ENCODE measurements at regions not wholly inside any gene's neighbourhood (a gene's known extent, or its start where the extent isn't known, plus 50 kb on each side); places are given as distances from the start of the nearest gene placed in this dataset.

DNA sequence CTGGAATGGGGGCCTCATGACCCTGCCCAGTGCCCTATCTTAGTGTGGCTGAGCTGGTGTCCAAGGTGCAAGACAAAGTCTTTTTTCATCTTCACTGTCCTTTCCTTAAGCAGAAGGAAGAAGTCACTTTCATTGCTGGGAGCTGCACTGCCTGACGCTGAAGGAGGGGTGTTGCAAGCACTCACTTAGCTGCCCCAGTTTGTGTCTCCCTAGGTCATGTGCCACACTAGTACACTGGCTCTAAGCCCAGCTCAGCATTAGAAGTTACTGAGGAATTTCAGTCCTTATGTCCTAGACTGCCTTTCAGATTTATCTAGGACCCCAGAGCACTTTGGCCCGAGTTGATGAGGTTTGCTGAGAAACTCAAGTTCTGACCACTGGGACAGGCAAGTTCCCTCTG, 952.0 kb upstream of the USP15 start:
- peaks cover 6 to 14% of the 10 kb centered on the region in 2 donors for H3K9me3 Mint-ChIP-seq
- no peak overlapping the region for H3K4me3 Mint-ChIP-seq
- ATAC-seq, result no peak
- H3K27ac Mint-ChIP-seq, result no peak overlapping the region
- no peak for DNase-seq
- H3K27me3 Mint-ChIP-seq, result no peaks in the 10 kb centered on the region
- no peaks in the 10 kb centered on the region for H3K4me1 Mint-ChIP-seq

DNA sequence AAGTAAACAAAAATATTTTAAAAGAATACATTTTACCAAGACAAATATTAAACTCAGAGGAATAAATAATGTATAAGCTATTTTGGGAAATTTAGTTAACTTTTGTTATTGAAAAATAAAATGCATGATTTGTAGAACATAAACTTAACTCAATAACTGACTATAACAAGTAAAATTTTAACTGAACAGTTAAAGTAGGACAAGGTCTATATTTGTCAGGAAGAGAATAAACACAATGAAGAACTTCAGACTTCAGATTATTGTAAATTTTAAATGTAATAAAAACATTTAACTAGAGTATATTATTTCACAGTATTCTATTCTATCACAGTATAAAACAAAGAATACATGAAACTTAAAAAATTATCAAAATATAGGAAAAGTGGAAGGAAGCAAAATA, 948.8 kb upstream of the USP15 start:
- H3K27me3 Mint-ChIP-seq, result no peaks in the 10 kb centered on the region
- DNase-seq, result no peak
- H3K9me3 Mint-ChIP-seq, result peaks cover 6 to 9% of the 10 kb centered on the region in 2 donors
- no peak for ATAC-seq
- no peak overlapping the region for H3K4me3 Mint-ChIP-seq
- no peak overlapping the region for H3K27ac Mint-ChIP-seq
- no peaks in the 10 kb centered on the region for H3K4me1 Mint-ChIP-seq

- Mint-ChIP-seq H3K9me3 (no peaks in the 10 kb centered on the region), H3K4me3 (no peak overlapping the region), H3K4me1 (no peaks in the 10 kb centered on the region), H3K27me3 (no peaks in the 10 kb centered on the region), H3K27ac (no peak overlapping the region)
- no peak for DNase-seq
- no peak for ATAC-seq
Measured at GRCh38 chr12:61348871-61349270, 911.3 kb upstream of the USP15 start.

DNA sequence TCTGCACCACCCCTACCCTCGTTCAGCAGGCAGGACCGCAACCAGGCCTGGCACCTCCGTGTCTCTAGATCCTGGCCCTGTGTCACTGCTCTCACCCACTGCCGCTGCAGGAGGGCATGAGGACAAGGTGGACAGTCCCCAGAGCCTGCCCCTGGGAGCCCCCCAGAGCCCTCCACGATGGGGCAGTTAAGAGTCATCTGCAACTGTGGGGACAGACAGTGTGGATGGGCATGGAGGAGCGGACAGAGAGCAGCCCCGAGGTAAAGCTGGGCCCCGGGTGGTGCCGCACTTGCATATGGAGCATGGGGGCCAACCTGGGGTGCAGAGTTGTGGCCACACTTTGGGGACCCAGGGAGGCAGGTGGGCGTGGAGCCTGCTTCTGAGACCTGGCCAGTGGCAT, 905.1 kb upstream of the USP15 start:
- Mint-ChIP-seq H3K27ac (peak overlapping the region in 1 of 2 donors; percentile 27), H3K9me3 (no peaks in the 10 kb centered on the region), H3K4me1 (no peaks in the 10 kb centered on the region), H3K4me3 (no peak overlapping the region), H3K27me3 (no peaks in the 10 kb centered on the region)
- ATAC-seq, result peak; percentile 40
- DNase-seq, result no peak

GRCh38 chr12:61356485-61356884, 903.7 kb upstream of the USP15 start:
- no peaks in the 10 kb centered on the region for H3K27me3 Mint-ChIP-seq
- DNase-seq, result no peak
- ATAC-seq, result peak; percentile 35
- H3K4me3 Mint-ChIP-seq, result no peak overlapping the region
- no peaks in the 10 kb centered on the region for H3K4me1 Mint-ChIP-seq
- no peak overlapping the region for H3K27ac Mint-ChIP-seq
- H3K9me3 Mint-ChIP-seq, result no peaks in the 10 kb centered on the region

DNA sequence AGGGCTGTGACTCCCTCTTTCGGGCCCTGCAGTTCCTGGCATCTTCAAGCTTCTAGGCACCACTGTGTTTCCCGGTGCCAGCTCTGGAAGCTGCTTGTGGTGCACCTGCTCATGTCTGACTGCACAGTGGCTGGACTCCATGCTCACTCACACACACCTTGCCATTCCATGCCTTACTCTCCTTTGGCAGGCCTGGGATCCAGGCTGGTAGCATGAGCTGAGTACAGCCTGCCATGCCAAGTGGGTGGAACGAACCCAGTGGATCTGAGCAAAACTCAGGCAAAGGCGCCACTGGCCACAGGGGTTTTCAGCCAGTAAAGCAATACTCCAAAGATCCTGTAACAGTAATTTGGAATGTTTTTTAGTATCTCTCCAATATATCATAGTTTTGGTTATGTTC, 902.7 kb upstream of the USP15 start:
- H3K4me1 Mint-ChIP-seq, result no peaks in the 10 kb centered on the region
- no peak for ATAC-seq
- no peak overlapping the region for H3K27ac Mint-ChIP-seq
- no peak for DNase-seq
- H3K27me3 Mint-ChIP-seq, result no peaks in the 10 kb centered on the region
- no peak overlapping the region for H3K4me3 Mint-ChIP-seq
- no peaks in the 10 kb centered on the region for H3K9me3 Mint-ChIP-seq

DNA sequence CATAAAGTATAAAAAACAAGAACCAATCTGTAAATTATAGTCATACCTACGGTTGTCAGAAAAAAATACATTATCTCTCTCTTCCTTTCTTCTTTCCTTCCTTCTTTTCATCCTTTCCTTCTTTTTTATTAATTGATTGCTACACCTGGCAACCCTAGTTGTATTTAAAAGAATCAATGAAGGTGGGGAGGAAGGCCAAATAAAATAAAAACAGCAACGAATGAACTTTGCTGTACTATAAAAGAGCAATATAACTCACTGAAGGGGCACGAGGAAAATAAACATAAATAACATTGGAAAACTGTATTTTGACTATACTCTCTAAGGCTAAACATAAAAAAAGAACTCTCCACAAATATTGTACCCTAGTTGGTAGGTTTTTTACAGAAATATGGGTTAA, 898.2 kb upstream of the USP15 start:
- H3K27me3 Mint-ChIP-seq, result no peaks in the 10 kb centered on the region
- ATAC-seq (no peak), DNase-seq (no peak)
- H3K4me3 Mint-ChIP-seq, result no peak overlapping the region
- no peaks in the 10 kb centered on the region for H3K4me1 Mint-ChIP-seq
- no peaks in the 10 kb centered on the region for H3K9me3 Mint-ChIP-seq
- H3K27ac Mint-ChIP-seq, result no peak overlapping the region

GRCh38 chr12:61365001-61365400, 895.2 kb upstream of the USP15 start:
- no peaks in the 10 kb centered on the region for H3K27me3 Mint-ChIP-seq
- no peak overlapping the region for H3K4me3 Mint-ChIP-seq
- H3K9me3 Mint-ChIP-seq, result no peaks in the 10 kb centered on the region
- no peak for ATAC-seq
- no peak for DNase-seq
- no peak overlapping the region for H3K27ac Mint-ChIP-seq
- no peaks in the 10 kb centered on the region for H3K4me1 Mint-ChIP-seq

- DNase-seq (no peak), ATAC-seq (no peak)
- Mint-ChIP-seq H3K4me3 (no peak overlapping the region), H3K27me3 (no peaks in the 10 kb centered on the region), H3K4me1 (no peaks in the 10 kb centered on the region), H3K9me3 (no peaks in the 10 kb centered on the region), H3K27ac (no peak overlapping the region)
Measured at GRCh38 chr12:61367281-61367785, 892.9 kb upstream of the USP15 start.

DNA sequence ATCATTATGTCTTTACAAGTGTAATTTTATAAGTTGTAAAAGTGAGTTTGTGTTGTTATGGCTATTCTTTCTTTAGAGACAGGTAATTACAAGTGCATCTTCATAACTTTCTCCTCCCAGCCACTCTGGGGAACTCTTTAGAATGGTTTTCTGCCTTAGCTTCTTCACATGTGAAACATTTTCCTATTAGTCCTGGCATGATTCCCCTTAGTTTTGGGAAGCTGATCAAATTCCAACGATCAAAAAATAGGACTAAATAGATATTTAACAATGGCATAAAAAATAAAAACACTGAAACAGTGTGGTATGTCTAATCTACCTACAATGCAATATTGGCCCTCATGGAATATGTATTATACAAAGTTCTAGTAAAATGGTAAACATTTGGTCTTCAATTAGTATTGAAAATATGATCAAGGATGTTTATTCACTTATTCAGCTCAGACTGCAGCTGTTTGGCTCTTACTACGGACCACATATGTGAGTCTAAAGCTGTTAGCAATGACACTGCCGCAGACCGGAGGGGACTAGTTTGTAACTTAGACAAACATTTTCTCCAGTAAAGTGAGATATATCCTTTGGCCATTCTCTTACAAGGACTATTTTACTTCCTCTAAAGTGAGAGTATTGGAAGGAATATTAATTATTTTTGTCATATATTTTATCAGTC, 890.8 kb upstream of the USP15 start:
- Mint-ChIP-seq H3K27ac (no peak overlapping the region), H3K9me3 (no peaks in the 10 kb centered on the region), H3K27me3 (no peaks in the 10 kb centered on the region), H3K4me1 (no peaks in the 10 kb centered on the region), H3K4me3 (no peak overlapping the region)
- DNase-seq (no peak), ATAC-seq (no peak)

GRCh38 chr12:61384511-61384910, 875.7 kb upstream of the USP15 start:
- DNase-seq (no peak), ATAC-seq (no peak)
- H3K4me1 Mint-ChIP-seq, result no peaks in the 10 kb centered on the region

DNA sequence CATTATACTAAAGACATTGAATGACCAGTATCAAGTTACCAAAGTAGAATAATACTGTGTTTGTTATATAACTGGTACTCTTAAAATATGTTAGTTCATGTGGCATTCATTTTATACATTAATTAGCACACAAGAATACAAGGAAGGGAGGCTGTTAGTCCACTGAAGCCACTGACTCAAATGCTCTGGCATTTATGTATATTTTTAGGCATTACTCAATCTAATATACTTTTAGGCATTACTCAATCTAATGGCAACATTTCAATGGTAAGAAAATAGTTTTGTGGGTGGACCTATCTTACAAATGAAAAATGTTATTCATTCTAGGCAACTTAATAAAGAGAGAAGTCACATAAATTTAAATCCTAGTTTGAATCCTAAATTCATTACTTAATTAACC, 874.4 kb upstream of the USP15 start:
- no peak for ATAC-seq
- Mint-ChIP-seq H3K27ac (no peak overlapping the region), H3K4me1 (no peaks in the 10 kb centered on the region), H3K4me3 (no peak overlapping the region), H3K9me3 (peaks cover 24% of the 10 kb centered on the region in 2 donors), H3K27me3 (no peaks in the 10 kb centered on the region)
- no peak for DNase-seq

More at GRCh38 chr12:61384511-61384910, 875.7 kb upstream of the USP15 start:
- H3K4me3 Mint-ChIP-seq, result no peak overlapping the region
- H3K27ac Mint-ChIP-seq, result no peak overlapping the region
- H3K27me3 Mint-ChIP-seq, result no peaks in the 10 kb centered on the region
- peaks cover 18 to 19% of the 10 kb centered on the region in 2 donors for H3K9me3 Mint-ChIP-seq

GRCh38 chr12:61397668-61398067, 862.5 kb upstream of the USP15 start:
- Mint-ChIP-seq H3K27ac (no peak overlapping the region), H3K4me3 (no peak overlapping the region), H3K27me3 (no peaks in the 10 kb centered on the region), H3K9me3 (peaks cover 0 to 22% of the 10 kb centered on the region in 2 donors), H3K4me1 (no peaks in the 10 kb centered on the region)
- DNase-seq (no peak), ATAC-seq (no peak)

GRCh38 chr12:61412201-61412600, 848.0 kb upstream of the USP15 start:
- ATAC-seq, result no peak

GRCh38 chr12:61414470-61414869, 845.7 kb upstream of the USP15 start:
- Mint-ChIP-seq H3K27me3 (no peaks in the 10 kb centered on the region), H3K27ac (no peak overlapping the region), H3K9me3 (no peaks in the 10 kb centered on the region), H3K4me3 (no peak overlapping the region), H3K4me1 (no peaks in the 10 kb centered on the region)
- no peak for DNase-seq
- no peak for ATAC-seq

More at GRCh38 chr12:61412201-61412600, 848.0 kb upstream of the USP15 start:
- Mint-ChIP-seq H3K4me1 (no peaks in the 10 kb centered on the region), H3K27ac (no peak overlapping the region), H3K27me3 (no peaks in the 10 kb centered on the region), H3K4me3 (no peak overlapping the region), H3K9me3 (peaks cover 0 to 6% of the 10 kb centered on the region in 2 donors)
- DNase-seq, result no peak

- DNase-seq, result no peak
- Mint-ChIP-seq H3K9me3 (peaks cover 4 to 14% of the 10 kb centered on the region in 2 donors), H3K4me3 (no peak overlapping the region), H3K4me1 (no peaks in the 10 kb centered on the region), H3K27me3 (no peaks in the 10 kb centered on the region), H3K27ac (no peak overlapping the region)
- ATAC-seq, result no peak
Measured at GRCh38 chr12:61422786-61423185, 837.4 kb upstream of the USP15 start.

- Mint-ChIP-seq H3K27ac (no peak overlapping the region), H3K4me1 (no peaks in the 10 kb centered on the region), H3K27me3 (no peaks in the 10 kb centered on the region), H3K4me3 (no peak overlapping the region), H3K9me3 (no peaks in the 10 kb centered on the region)
- no peak for DNase-seq
- no peak for ATAC-seq
Measured at GRCh38 chr12:61452076-61452475, 808.1 kb upstream of the USP15 start.
